OCI-LY1 (cell line): ENCODE measurements at regions not wholly inside any gene's neighbourhood (a gene's known extent, or its start where the extent isn't known, plus 50 kb on each side); places are given as distances from the start of the nearest gene placed in this dataset.

ENCODE experiments used
- H2AFZ ChIP-seq: fragments of 200-600 bp; sonication (generic), shearing (Covaris generic); 2 replicates; pipeline ENCODE4 v1.6.0; 2014; ENCODE audit warnings: antibody characterized with exemption, mild to moderate bottlenecking, low read length
- H3F3A ChIP-seq: fragments of 200-600 bp; sonication (generic), shearing (Covaris generic); 2 replicates; pipeline ENCODE4 v1.6.0; 2014; ENCODE audit warnings: mild to moderate bottlenecking, antibody characterized with exemption, low read length, moderate library complexity; ENCODE audit not compliant: insufficient read depth
- H3K27ac ChIP-seq: fragments of 200-600 bp; sonication (generic); 2 replicates; pipeline ENCODE4 v1.5.1; 2014; ENCODE audit warnings: low read length, mixed run types, mild to moderate bottlenecking, low read depth; ENCODE audit not compliant: poor library complexity, severe bottlenecking
- H3K27me3 ChIP-seq: fragments of 200-600 bp; sonication (generic); 2 replicates; pipeline ENCODE4 v1.6.0; 2014; ENCODE audit warnings: antibody characterized with exemption, mild to moderate bottlenecking, low read length, moderate library complexity; ENCODE audit not compliant: insufficient read depth
- H3K36me3 ChIP-seq: fragments of 200-600 bp; sonication (generic); 2 replicates; pipeline ENCODE4 v1.6.1; 2014; ENCODE audit warnings: mild to moderate bottlenecking, antibody characterized with exemption, low read length, moderate library complexity, mixed read lengths; ENCODE audit not compliant: insufficient read depth
- H3K4me1 ChIP-seq: fragments of 200-600 bp; sonication (generic); 2 replicates; pipeline ENCODE4 v1.5.1; 2014; ENCODE audit warnings: mild to moderate bottlenecking, low read length, moderate library complexity; ENCODE audit not compliant: insufficient read depth, severe bottlenecking
- H3K4me2 ChIP-seq: fragments of 200-600 bp; sonication (generic), shearing (Covaris generic); 2 replicates; pipeline ENCODE4 v1.6.1; 2014; ENCODE audit warnings: low read length
- H3K4me3 ChIP-seq: fragments of 200-600 bp; sonication (generic); 2 replicates; pipeline ENCODE4 v1.5.1; 2014; ENCODE audit warnings: low read length, low read depth, mild to moderate bottlenecking, mixed read lengths; ENCODE audit not compliant: poor library complexity, severe bottlenecking
- H3K79me2 ChIP-seq: fragments of 200-600 bp; shearing (Covaris generic); 2 replicates; pipeline ENCODE4 v1.6.1; 2016; ENCODE audit warnings: mixed run types, low read length, mixed read lengths; ENCODE audit not compliant: insufficient read depth
- H3K9ac ChIP-seq: fragments of 200-600 bp; sonication (generic), shearing (Covaris generic); 2 replicates; pipeline ENCODE4 v1.6.1; 2014; ENCODE audit warnings: mild to moderate bottlenecking, low read length, mixed read lengths
- H3K9me2 ChIP-seq: fragments of 200-600 bp; sonication (generic), shearing (Covaris generic); 2 replicates; pipeline ENCODE4 v1.6.1; 2014; ENCODE audit warnings: low read depth, mild to moderate bottlenecking, low read length, mixed read lengths
- H3K9me3 ChIP-seq: fragments of 200-600 bp; shearing (Covaris generic); 2 replicates; pipeline ENCODE4 v1.6.1; 2014; ENCODE audit warnings: low read length, mixed read lengths
- H4K20me1 ChIP-seq: fragments of 200-600 bp; sonication (generic), shearing (Covaris generic); 2 replicates; pipeline ENCODE4 v1.6.0; 2016; ENCODE audit warnings: mild to moderate bottlenecking, low read length; ENCODE audit not compliant: insufficient read depth
- CTCF ChIP-seq: fragments of 200-600 bp; sonication (generic), shearing (Covaris generic); IDR thresholded peaks from 2 replicates; pipeline ENCODE4 v1.5.1; 2017; ENCODE audit warnings: mild to moderate bottlenecking, antibody characterized with exemption, low read length, moderate library complexity, mixed read lengths
- EZH2 ChIP-seq: fragments of 200-600 bp; sonication (generic), shearing (Covaris generic); IDR thresholded peaks from 2 replicates; pipeline ENCODE4 v1.8.0; 2017; ENCODE audit warnings: borderline replicate concordance, mixed run types, mild to moderate bottlenecking, antibody characterized with exemption, low read length, moderate library complexity, mixed read lengths

GRCh38 chrX:109830157-109830703 lies 97.2 kb upstream of the ACSL4 start:
- H3K4me1 ChIP-seq: no peaks in the 10 kb centered on the region
- H3K27me3 ChIP-seq: no peaks in the 10 kb centered on the region
- H3K9me3 ChIP-seq: no peaks in the 10 kb centered on the region
- no peak overlapping the region for H3K4me3 ChIP-seq
- no peak overlapping the region for H3K4me2 ChIP-seq
- no peaks in the 10 kb centered on the region for H3K36me3 ChIP-seq
- H3K9ac ChIP-seq: no peak overlapping the region
- no peaks in the 10 kb centered on the region for H3F3A ChIP-seq
- H4K20me1 ChIP-seq: no peaks in the 10 kb centered on the region
- H3K9me2 ChIP-seq: no peaks in the 10 kb centered on the region
- H3K79me2 ChIP-seq: no peaks in the 10 kb centered on the region
- no peak overlapping the region for H3K27ac ChIP-seq
- no peak overlapping the region for H2AFZ ChIP-seq
- TF ChIP-seq EZH2 (no peak), CTCF (no peak)

DNA sequence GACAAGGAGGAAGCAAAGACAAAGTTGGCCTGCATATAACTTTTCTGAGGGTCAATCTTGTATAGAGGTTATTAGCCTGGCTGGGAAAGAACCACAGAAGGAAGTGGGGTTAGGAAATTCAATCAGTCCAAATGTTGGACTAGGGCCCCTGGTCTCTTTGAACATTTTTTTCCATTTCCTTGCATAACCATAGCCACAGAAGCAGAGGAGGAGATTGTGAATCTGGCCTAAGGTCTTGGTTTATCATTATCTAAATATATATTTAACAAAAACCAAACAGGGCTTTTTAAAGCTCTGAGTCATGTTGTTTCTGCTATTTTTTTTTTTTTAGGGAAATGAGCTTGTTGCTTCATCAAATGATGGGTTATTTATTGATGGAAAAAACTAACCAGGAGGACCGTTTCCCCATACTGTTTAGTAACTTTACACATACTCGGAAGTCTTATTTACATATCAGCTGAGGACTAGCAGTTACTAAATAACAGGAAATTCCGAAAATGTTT lies 97.7 kb upstream of the ACSL4 start:
- Histone ChIP-seq H3K4me2 (no peak overlapping the region), H3K4me3 (no peak overlapping the region)

DNA sequence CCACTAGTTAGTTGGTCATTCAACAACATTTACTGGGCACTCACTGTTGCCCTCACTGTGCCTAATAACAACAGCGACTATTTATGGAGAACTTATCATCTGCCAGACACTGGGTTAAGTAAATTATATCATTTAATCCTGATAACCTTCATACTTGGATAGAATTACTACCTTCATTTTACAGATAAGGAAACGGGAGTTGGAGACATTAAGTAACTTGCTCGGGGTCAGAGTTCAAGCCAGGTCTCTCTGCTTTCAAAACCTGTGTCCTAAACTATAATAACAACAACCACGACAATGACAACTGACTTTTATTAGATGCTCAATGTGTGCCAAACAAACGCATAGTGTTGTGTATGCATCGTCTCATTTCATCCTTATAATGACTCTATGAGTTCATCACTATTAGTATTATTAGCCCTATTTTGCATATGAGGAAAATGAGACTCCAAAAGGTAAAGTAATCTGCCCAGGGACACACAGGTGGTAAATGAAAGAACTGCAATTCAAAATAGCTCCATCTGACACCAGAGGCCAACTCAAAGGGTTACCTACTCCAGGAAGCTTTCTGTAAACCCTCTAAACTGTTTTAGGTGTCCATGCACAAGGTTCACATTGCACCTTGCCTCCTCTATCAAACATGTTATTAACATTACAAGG lies 98.4 kb upstream of the ACSL4 start:
- no peaks in the 10 kb centered on the region for H3K36me3 ChIP-seq
- no peaks in the 10 kb centered on the region for H4K20me1 ChIP-seq
- H3K4me3 ChIP-seq: no peak overlapping the region
- H3K27me3 ChIP-seq: no peaks in the 10 kb centered on the region
- H3K9ac ChIP-seq: no peak overlapping the region
- H3K79me2 ChIP-seq: no peaks in the 10 kb centered on the region
- no peak for TF ChIP-seq EZH2
- TF ChIP-seq CTCF: no peak
- H3K27ac ChIP-seq: no peak overlapping the region
- H3K9me3 ChIP-seq: no peaks in the 10 kb centered on the region
- H3K4me1 ChIP-seq: no peaks in the 10 kb centered on the region
- no peaks in the 10 kb centered on the region for H3K9me2 ChIP-seq
- no peak overlapping the region for H2AFZ ChIP-seq
- H3F3A ChIP-seq: no peaks in the 10 kb centered on the region
- no peak overlapping the region for H3K4me2 ChIP-seq

More for the DNA sequence above, 97.7 kb upstream of the ACSL4 start:
- Histone ChIP-seq H3K4me1 (no peaks in the 10 kb centered on the region), H4K20me1 (no peaks in the 10 kb centered on the region), H3K9ac (no peak overlapping the region), H3K79me2 (no peaks in the 10 kb centered on the region), H3K9me3 (no peaks in the 10 kb centered on the region), H3K27ac (no peak overlapping the region), H3F3A (no peaks in the 10 kb centered on the region), H3K9me2 (no peaks in the 10 kb centered on the region), H2AFZ (no peak overlapping the region), H3K27me3 (no peaks in the 10 kb centered on the region), H3K36me3 (no peaks in the 10 kb centered on the region)
- no peak for TF ChIP-seq EZH2
- TF ChIP-seq CTCF: no peak
